BLaER1 treated with 17β-estradiol and CSF1 and Interleukin-3, amounts not matched to agents 10 nM and 100 nM (cell line): ENCODE measurements at regions not wholly inside any gene's neighbourhood (a gene's known extent, or its start where the extent isn't known, plus 50 kb on each side); places are given as distances from the start of the nearest gene placed in this dataset.

Experiments
- H3K27ac ChIP-seq, 11 experiments: shearing (Covaris generic); formaldehyde crosslinking; 2 replicates each; pipeline ENCODE4 v1.8.1; 2022
- H3K27me3 ChIP-seq, 11 experiments: shearing (Covaris generic); formaldehyde crosslinking; 2 replicates each; pipeline ENCODE4 v1.8.1; 2022
- H3K36me3 ChIP-seq, 11 experiments: shearing (Covaris generic); formaldehyde crosslinking; 2 replicates each; pipeline ENCODE4 v1.8.1; 2022
- H3K4me1 ChIP-seq, 10 experiments: shearing (Covaris generic); formaldehyde crosslinking; 2 replicates each; pipeline ENCODE4 v1.8.1; 2022
- H3K4me2 ChIP-seq, 11 experiments: shearing (Covaris generic); formaldehyde crosslinking; 2 replicates each; pipeline ENCODE4 v1.8.1; 2022
- H3K4me3 ChIP-seq, 10 experiments: shearing (Covaris generic); formaldehyde crosslinking; 2 replicates each; pipeline ENCODE4 v1.8.1; 2022
- H3K9ac ChIP-seq, 11 experiments: shearing (Covaris generic); formaldehyde crosslinking; 2 replicates each; pipeline ENCODE4 v1.8.1; 2022
- H3K9me3 ChIP-seq, 11 experiments: shearing (Covaris generic); formaldehyde crosslinking; replicated peaks in 1 of 11; 2 replicates each; pipeline ENCODE4 v1.8.1; 2022
- H4K20me1 ChIP-seq, 11 experiments: shearing (Covaris generic); formaldehyde crosslinking; 2 replicates each; pipeline ENCODE4 v1.8.1; 2022
- Cebpa-rat ChIP-seq, 11 experiments: shearing (Covaris generic); IDR thresholded peaks; 2 replicates each; pipeline ENCODE4 v1.8.1; 2022

DNA sequence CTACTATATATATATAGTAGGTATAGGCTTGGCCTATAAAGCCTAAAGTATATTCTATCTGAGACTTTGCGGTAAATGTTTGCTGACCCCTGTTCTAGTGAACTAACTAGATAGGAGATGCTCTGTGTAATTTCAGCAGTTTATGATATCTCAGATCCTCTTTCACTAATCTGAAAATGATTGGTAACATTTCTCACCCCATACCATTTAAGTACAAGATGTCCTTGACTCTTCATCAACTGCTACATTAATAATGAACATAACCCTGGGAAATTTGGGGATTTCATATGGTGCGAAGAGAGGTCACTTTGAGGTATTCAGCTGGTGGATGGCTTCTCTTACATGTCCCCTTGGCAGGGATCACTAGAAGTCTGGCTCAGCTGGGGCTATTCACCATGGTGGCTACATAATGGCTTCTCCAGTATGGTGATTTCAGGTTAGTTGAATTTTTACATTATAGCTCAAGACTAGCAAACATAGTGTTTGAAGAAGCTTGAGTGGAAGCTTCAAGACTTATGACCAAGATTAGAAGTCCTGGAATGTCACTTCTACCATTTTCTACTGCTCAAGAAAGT lies 103.6 kb upstream of the MYCBP2 start:
- Histone ChIP-seq H3K27me3 (no peaks in the 10 kb centered on the region), H3K36me3 (no peaks in the 10 kb centered on the region), H3K9me3 (no peaks in the 10 kb centered on the region), H3K9ac (no peak overlapping the region), H4K20me1 (no peaks in the 10 kb centered on the region), H3K4me1 (no peaks in the 10 kb centered on the region), H3K4me2 (no peak overlapping the region), H3K27ac (no peak overlapping the region), H3K4me3 (no peak overlapping the region)
- TF ChIP-seq Cebpa-rat (IDR thresholded peaks at IDR 0.05): no peak

- Histone ChIP-seq H3K4me2 (no peak overlapping the region), H3K27ac (no peak overlapping the region), H3K9me3 (no peaks in the 10 kb centered on the region), H3K27me3 (no peaks in the 10 kb centered on the region), H3K4me1 (no peaks in the 10 kb centered on the region), H3K9ac (no peak overlapping the region), H4K20me1 (no peaks in the 10 kb centered on the region), H3K4me3 (no peak overlapping the region), H3K36me3 (no peaks in the 10 kb centered on the region)
- no peak for TF ChIP-seq Cebpa-rat (IDR thresholded peaks at IDR 0.05)
Observed at GRCh38 chr13:77429320-77430142, 102.6 kb upstream of the MYCBP2 start.

GRCh38 chr13:77425705-77426104 lies 98.8 kb upstream of the MYCBP2 start:
- Histone ChIP-seq H3K27me3 (no peaks in the 10 kb centered on the region), H3K4me2 (no peak overlapping the region), H3K4me1 (no peaks in the 10 kb centered on the region), H3K9me3 (no peaks in the 10 kb centered on the region), H4K20me1 (no peaks in the 10 kb centered on the region), H3K9ac (no peak overlapping the region), H3K27ac (no peak overlapping the region), H3K4me3 (no peak overlapping the region), H3K36me3 (no peaks in the 10 kb centered on the region)
- no peak for TF ChIP-seq Cebpa-rat (IDR thresholded peaks at IDR 0.05)

- no peaks in the 10 kb centered on the region for H3K4me1 ChIP-seq
- no peaks in the 10 kb centered on the region for H3K27me3 ChIP-seq
- TF ChIP-seq Cebpa-rat (IDR thresholded peaks at IDR 0.05): no peak
- H3K4me3 ChIP-seq: no peak overlapping the region
- no peaks in the 10 kb centered on the region for H3K36me3 ChIP-seq
- no peak overlapping the region for H3K9ac ChIP-seq
- H3K4me2 ChIP-seq: no peak overlapping the region
- no peak overlapping the region for H3K27ac ChIP-seq
- no peaks in the 10 kb centered on the region for H4K20me1 ChIP-seq
- peaks cover 0 to 5% (median 0%) of the 10 kb centered on the region in 11 experiments; a peak in 2 of 22 replicates for H3K9me3 ChIP-seq
Observed at GRCh38 chr13:77423296-77423695, 96.4 kb upstream of the MYCBP2 start.

GRCh38 chr13:77422724-77423123 lies 95.8 kb upstream of the MYCBP2 start:
- no peak overlapping the region for H3K27ac ChIP-seq
- H4K20me1 ChIP-seq: no peaks in the 10 kb centered on the region

DNA sequence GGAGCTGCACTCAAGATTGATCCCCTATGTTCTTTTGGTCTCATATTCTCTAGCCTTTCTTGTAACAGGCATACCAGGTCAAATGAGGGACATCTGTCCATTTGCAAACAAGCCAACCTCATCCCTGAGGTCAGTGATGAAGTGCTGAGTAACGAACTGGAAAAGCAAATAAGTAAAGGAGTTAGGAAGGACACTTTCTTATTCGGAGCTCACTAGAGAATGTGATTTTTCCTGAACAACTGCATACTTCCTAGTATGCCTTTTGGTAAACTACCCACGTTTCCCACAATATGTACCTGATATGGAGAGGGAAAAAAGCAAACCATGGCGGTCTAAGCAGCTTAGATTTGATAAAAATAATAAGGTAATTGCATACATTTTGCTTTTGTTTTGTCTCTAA lies 91.0 kb upstream of the MYCBP2 start:
- H3K27ac ChIP-seq: no peak overlapping the region
- H3K4me1 ChIP-seq: peaks cover 0 to 8% (median 5%) of the 10 kb centered on the region in 10 experiments; a peak in 5 of 20 replicates
- H3K36me3 ChIP-seq: no peaks in the 10 kb centered on the region
- H3K4me2 ChIP-seq: no peak overlapping the region
- no peak for TF ChIP-seq Cebpa-rat (IDR thresholded peaks at IDR 0.05)
- H3K9me3 ChIP-seq: peaks cover 0 to 5% (median 0%) of the 10 kb centered on the region in 11 experiments; a peak in 2 of 22 replicates
- H3K27me3 ChIP-seq: no peaks in the 10 kb centered on the region
- no peaks in the 10 kb centered on the region for H4K20me1 ChIP-seq
- no peak overlapping the region for H3K4me3 ChIP-seq
- no peak overlapping the region for H3K9ac ChIP-seq

More at GRCh38 chr13:77422724-77423123, 95.8 kb upstream of the MYCBP2 start:
- H3K4me3 ChIP-seq: no peak overlapping the region
- no peak overlapping the region for H3K4me2 ChIP-seq
- no peak overlapping the region for H3K9ac ChIP-seq
- H3K9me3 ChIP-seq: peaks cover 0 to 5% (median 0%) of the 10 kb centered on the region in 11 experiments; a peak in 2 of 22 replicates
- no peaks in the 10 kb centered on the region for H3K27me3 ChIP-seq
- no peaks in the 10 kb centered on the region for H3K36me3 ChIP-seq
- H3K4me1 ChIP-seq: no peaks in the 10 kb centered on the region
- no peak for TF ChIP-seq Cebpa-rat (IDR thresholded peaks at IDR 0.05)

GRCh38 chr13:77416666-77417212 lies 89.8 kb upstream of the MYCBP2 start:
- Histone ChIP-seq H3K27me3 (no peaks in the 10 kb centered on the region), H3K27ac (no peak overlapping the region), H3K9ac (no peak overlapping the region), H3K4me1 (peaks cover 0 to 8% (median 5%) of the 10 kb centered on the region in 10 experiments; a peak in 5 of 20 replicates), H3K4me3 (no peak overlapping the region), H3K36me3 (no peaks in the 10 kb centered on the region), H3K4me2 (peak overlapping the region in 2 of 11 experiments; percentile 2 to 12; a peak in 1 of 22 replicates), H3K9me3 (peaks cover 0 to 5% (median 0%) of the 10 kb centered on the region in 11 experiments; a peak in 2 of 22 replicates), H4K20me1 (no peaks in the 10 kb centered on the region)
- TF ChIP-seq Cebpa-rat (IDR thresholded peaks at IDR 0.05): no peak

DNA sequence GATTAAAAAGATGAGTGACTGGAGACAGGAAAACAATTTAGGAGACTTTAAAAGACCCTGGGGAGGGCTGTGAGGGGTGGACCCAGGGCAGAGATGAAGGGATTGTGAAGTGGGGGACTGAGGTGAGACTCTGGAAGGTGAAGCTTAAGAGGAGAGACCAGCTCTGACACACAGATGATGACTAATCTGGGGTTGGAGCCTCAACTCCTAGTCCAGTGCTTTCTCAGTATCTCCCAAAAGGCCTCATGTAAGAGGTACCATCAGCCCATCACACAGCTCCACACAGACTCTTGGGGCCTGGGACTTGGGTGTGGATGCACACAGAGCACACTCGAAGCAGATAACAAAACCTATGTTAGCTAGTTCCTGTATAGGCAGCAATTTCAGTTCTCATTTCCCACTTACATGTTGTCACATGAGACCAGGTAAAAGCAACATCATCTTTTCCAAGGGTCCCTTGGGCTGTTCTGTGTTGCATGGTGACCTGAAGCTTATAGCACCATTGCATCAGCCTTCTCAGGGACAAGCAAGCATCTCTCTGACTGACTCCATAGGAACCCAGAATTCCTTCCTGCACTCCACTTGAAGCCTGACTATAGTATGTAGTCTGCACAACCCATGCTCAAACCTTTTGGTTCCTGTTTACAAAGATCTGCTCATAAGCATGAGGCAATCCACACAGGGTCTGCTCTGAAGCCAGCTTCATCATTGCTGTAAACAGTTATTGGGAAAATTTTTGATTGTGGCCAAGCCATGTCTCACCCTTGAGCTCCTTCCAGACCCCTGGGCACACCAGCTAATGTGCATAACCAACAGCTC lies 88.6 kb upstream of the MYCBP2 start:
- Histone ChIP-seq H3K9ac (no peak overlapping the region), H3K4me1 (peaks cover 0 to 8% (median 5%) of the 10 kb centered on the region in 10 experiments; a peak in 5 of 20 replicates), H3K27me3 (no peaks in the 10 kb centered on the region), H3K9me3 (peaks cover 0 to 5% (median 0%) of the 10 kb centered on the region in 11 experiments; a peak in 2 of 22 replicates), H3K4me2 (peak overlapping the region in 2 of 11 experiments; percentile 5 to 14; a peak in 1 of 22 replicates), H3K4me3 (no peak overlapping the region), H3K36me3 (no peaks in the 10 kb centered on the region), H3K27ac (0 out of 22 replicates have a peak overlapping the region, but pooled peaks of 1 of the 11 experiments have one; percentile 38), H4K20me1 (no peaks in the 10 kb centered on the region)
- no peak for TF ChIP-seq Cebpa-rat (IDR thresholded peaks at IDR 0.05)

DNA sequence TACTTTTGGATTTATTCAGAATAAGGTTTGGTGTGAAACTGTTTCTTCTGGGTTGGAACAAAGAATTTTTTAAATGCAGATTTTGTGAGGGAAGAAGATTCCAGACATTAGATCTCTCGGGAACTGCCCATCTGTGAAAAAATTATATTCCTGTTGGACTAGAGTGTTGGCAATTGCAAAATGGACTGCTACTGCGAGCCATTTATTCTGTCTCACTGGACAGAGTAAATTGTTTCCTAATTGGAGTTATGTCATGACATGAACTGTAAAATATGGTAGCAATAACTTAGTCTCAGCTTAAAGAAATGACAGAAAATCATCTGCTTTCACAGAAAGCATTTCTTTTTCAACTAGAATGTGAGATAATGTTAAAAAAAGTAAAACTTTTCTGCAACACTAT lies 86.0 kb upstream of the MYCBP2 start:
- Histone ChIP-seq H3K27ac (no peak overlapping the region), H4K20me1 (no peaks in the 10 kb centered on the region), H3K4me3 (no peak overlapping the region), H3K4me1 (peaks cover 0 to 8% (median 5%) of the 10 kb centered on the region in 10 experiments; a peak in 5 of 20 replicates), H3K9ac (no peak overlapping the region), H3K4me2 (no peak overlapping the region), H3K36me3 (no peaks in the 10 kb centered on the region), H3K9me3 (no peaks in the 10 kb centered on the region), H3K27me3 (no peaks in the 10 kb centered on the region)
- TF ChIP-seq Cebpa-rat (IDR thresholded peaks at IDR 0.05): no peak
